ENCODE measurements at regions not wholly inside any gene's neighbourhood (a gene's known extent, or its start where the extent isn't known, plus 50 kb on each side); places are given as distances from the start of the nearest gene placed in this dataset.

- Histone ChIP-seq H3K18ac (ENCODE audit: low read length) (no peak overlapping the region), H3K23ac (ENCODE audit: low read depth, low read length, poor library complexity) (no peak overlapping the region), H3K27ac (replicated peaks; ENCODE audit: low read length) (no peak overlapping the region), H3K79me1 (ENCODE audit: low read depth, low read length) (no peaks in the 10 kb centered on the region), H2AFZ (ENCODE audit: low read length) (peak overlapping the region; percentile 4), H3K14ac (ENCODE audit: low read length) (no peak overlapping the region), H3K36me3 (replicated peaks in 1 of 2; ENCODE audit: control insufficient read depth in 2 of 2, insufficient read depth in 2 of 2, low read length in 2 of 2) (no peaks in the 10 kb centered on the region), H2BK5ac (ENCODE audit: low read length) (no peak overlapping the region), H3K4ac (ENCODE audit: low read length) (no peak overlapping the region), H3K4me3 (ENCODE audit: low read length in 2 of 2) (no peak overlapping the region), H2BK15ac (ENCODE audit: low read length) (no peak overlapping the region), H2AK5ac (ENCODE audit: low read depth, low read length) (no peak overlapping the region), H3K4me1 (ENCODE audit: control insufficient read depth in 2 of 2, insufficient read depth in 1 of 2, low read depth in 1 of 2, low read length in 2 of 2) (peaks cover 11 to 28% of the 10 kb centered on the region in 2 donors), H2BK120ac (ENCODE audit: low read depth, low read length) (no peak overlapping the region), H4K91ac (ENCODE audit: low read depth, low read length, poor library complexity) (no peak overlapping the region), H2BK12ac (ENCODE audit: low read length) (no peak overlapping the region), H4K8ac (ENCODE audit: low read depth, low read length) (no peak overlapping the region), H3K4me2 (ENCODE audit: insufficient read depth, low read length, poor library complexity, severe bottlenecking) (no peak overlapping the region), H3K9me3 (replicated peaks in 1 of 2; ENCODE audit: control insufficient read depth in 2 of 2, insufficient read depth in 1 of 2, low read depth in 1 of 2, low read length in 2 of 2) (no peaks in the 10 kb centered on the region), H3K27me3 (ENCODE audit: control insufficient read depth in 3 of 3, insufficient read depth in 3 of 3, low read depth in 1 of 3, low read length in 3 of 3) (no peaks in the 10 kb centered on the region), H3K9ac (ENCODE audit: low read depth, low read length, poor library complexity) (no peak overlapping the region)
- no CpG with 5 or more reads among the region's 2 CpGs for WGBS, 2 donors (ENCODE audit: extremely low coverage in 2 of 2, insufficient read length in 2 of 2, insufficient replicate concordance in 1 of 2)
- no peak for DNase-seq (ENCODE audit: low spot score)
These were observed 233.5 kb upstream of the PGRMC2 start for GRCh38 chr4:128521156-128521555.

- Histone ChIP-seq H3K23ac (ENCODE audit: low read depth, low read length, poor library complexity) (no peak overlapping the region), H3K14ac (ENCODE audit: low read length) (no peak overlapping the region), H2BK120ac (ENCODE audit: low read depth, low read length) (no peak overlapping the region), H3K4me1 (ENCODE audit: control insufficient read depth in 2 of 2, insufficient read depth in 1 of 2, low read depth in 1 of 2, low read length in 2 of 2) (peaks cover 11 to 28% of the 10 kb centered on the region in 2 donors), H4K8ac (ENCODE audit: low read depth, low read length) (no peak overlapping the region), H2AK5ac (ENCODE audit: low read depth, low read length) (no peak overlapping the region), H2BK15ac (ENCODE audit: low read length) (no peak overlapping the region), H2BK5ac (ENCODE audit: low read length) (no peak overlapping the region), H3K79me1 (ENCODE audit: low read depth, low read length) (no peaks in the 10 kb centered on the region), H3K4me2 (ENCODE audit: insufficient read depth, low read length, poor library complexity, severe bottlenecking) (no peak overlapping the region), H3K4ac (ENCODE audit: low read length) (no peak overlapping the region), H3K9ac (ENCODE audit: low read depth, low read length, poor library complexity) (no peak overlapping the region), H3K4me3 (ENCODE audit: low read length in 2 of 2) (no peak overlapping the region), H2AFZ (ENCODE audit: low read length) (no peak overlapping the region), H2BK12ac (ENCODE audit: low read length) (no peak overlapping the region), H3K36me3 (replicated peaks in 1 of 2; ENCODE audit: control insufficient read depth in 2 of 2, insufficient read depth in 2 of 2, low read length in 2 of 2) (no peaks in the 10 kb centered on the region), H4K91ac (ENCODE audit: low read depth, low read length, poor library complexity) (no peak overlapping the region), H3K18ac (ENCODE audit: low read length) (peak overlapping the region; percentile 39), H3K27me3 (ENCODE audit: control insufficient read depth in 3 of 3, insufficient read depth in 3 of 3, low read depth in 1 of 3, low read length in 3 of 3) (no peaks in the 10 kb centered on the region), H3K27ac (replicated peaks; ENCODE audit: low read length) (no peak overlapping the region), H3K9me3 (replicated peaks in 1 of 2; ENCODE audit: control insufficient read depth in 2 of 2, insufficient read depth in 1 of 2, low read depth in 1 of 2, low read length in 2 of 2) (peaks cover 0 to 6% of the 10 kb centered on the region in 2 donors)
- WGBS, 2 donors (ENCODE audit: extremely low coverage in 2 of 2, insufficient read length in 2 of 2, insufficient replicate concordance in 1 of 2) = no CpG with 5 or more reads among the region's 7 CpGs
- no peak for DNase-seq (ENCODE audit: low spot score)
These were observed 231.7 kb upstream of the PGRMC2 start for GRCh38 chr4:128519163-128519830.

GRCh38 chr4:128517739-128518510, 230.3 kb upstream of the PGRMC2 start:
- no peaks in the 10 kb centered on the region for H3K79me1 ChIP-seq (ENCODE audit: low read depth, low read length)
- DNase-seq (ENCODE audit: low spot score) = peak; percentile 11
- no peak overlapping the region for H3K14ac ChIP-seq (ENCODE audit: low read length)
- H3K9me3 ChIP-seq (replicated peaks in 1 of 2; ENCODE audit: control insufficient read depth in 2 of 2, insufficient read depth in 1 of 2, low read depth in 1 of 2, low read length in 2 of 2) = peaks cover 0 to 7% of the 10 kb centered on the region in 2 donors
- WGBS, 2 donors (ENCODE audit: extremely low coverage in 2 of 2, insufficient read length in 2 of 2, insufficient replicate concordance in 1 of 2) = no CpG with 5 or more reads among the region's 5 CpGs
- H2BK120ac ChIP-seq (ENCODE audit: low read depth, low read length) = no peak overlapping the region
- H3K27me3 ChIP-seq (ENCODE audit: control insufficient read depth in 3 of 3, insufficient read depth in 3 of 3, low read depth in 1 of 3, low read length in 3 of 3) = no peaks in the 10 kb centered on the region
- peaks cover 11 to 30% of the 10 kb centered on the region in 2 donors for H3K4me1 ChIP-seq (ENCODE audit: control insufficient read depth in 2 of 2, insufficient read depth in 1 of 2, low read depth in 1 of 2, low read length in 2 of 2)
- H3K18ac ChIP-seq (ENCODE audit: low read length) = no peak overlapping the region
- no peak overlapping the region for H4K91ac ChIP-seq (ENCODE audit: low read depth, low read length, poor library complexity)
- no peak overlapping the region for H2AK5ac ChIP-seq (ENCODE audit: low read depth, low read length)
- H3K4me3 ChIP-seq (ENCODE audit: low read length in 2 of 2) = no peak overlapping the region
- H2BK12ac ChIP-seq (ENCODE audit: low read length) = no peak overlapping the region
- H3K23ac ChIP-seq (ENCODE audit: low read depth, low read length, poor library complexity) = no peak overlapping the region
- no peak overlapping the region for H4K8ac ChIP-seq (ENCODE audit: low read depth, low read length)
- H3K27ac ChIP-seq (replicated peaks; ENCODE audit: low read length) = peak overlapping the region; percentile 54
- no peak overlapping the region for H3K4me2 ChIP-seq (ENCODE audit: insufficient read depth, low read length, poor library complexity, severe bottlenecking)
- H2BK5ac ChIP-seq (ENCODE audit: low read length) = no peak overlapping the region
- no peak overlapping the region for H3K4ac ChIP-seq (ENCODE audit: low read length)
- no peaks in the 10 kb centered on the region for H3K36me3 ChIP-seq (replicated peaks in 1 of 2; ENCODE audit: control insufficient read depth in 2 of 2, insufficient read depth in 2 of 2, low read length in 2 of 2)
- H3K9ac ChIP-seq (ENCODE audit: low read depth, low read length, poor library complexity) = no peak overlapping the region
- no peak overlapping the region for H2BK15ac ChIP-seq (ENCODE audit: low read length)
- H2AFZ ChIP-seq (ENCODE audit: low read length) = peak overlapping the region; percentile 16

- H2BK5ac ChIP-seq (ENCODE audit: low read length) = no peak overlapping the region
- no peak overlapping the region for H3K4me2 ChIP-seq (ENCODE audit: insufficient read depth, low read length, poor library complexity, severe bottlenecking)
- no peak overlapping the region for H3K18ac ChIP-seq (ENCODE audit: low read length)
- H3K27me3 ChIP-seq (ENCODE audit: control insufficient read depth in 3 of 3, insufficient read depth in 3 of 3, low read depth in 1 of 3, low read length in 3 of 3) = no peaks in the 10 kb centered on the region
- H2AK5ac ChIP-seq (ENCODE audit: low read depth, low read length) = no peak overlapping the region
- WGBS, 2 donors (ENCODE audit: extremely low coverage in 2 of 2, insufficient read length in 2 of 2, insufficient replicate concordance in 1 of 2) = no CpG with 5 or more reads among the region's 4 CpGs
- no peak for DNase-seq (ENCODE audit: low spot score)
- no peak overlapping the region for H2BK12ac ChIP-seq (ENCODE audit: low read length)
- no peak overlapping the region for H2BK15ac ChIP-seq (ENCODE audit: low read length)
- H2AFZ ChIP-seq (ENCODE audit: low read length) = peak overlapping the region; percentile 16
- H3K27ac ChIP-seq (replicated peaks; ENCODE audit: low read length) = peak overlapping the region; percentile 54
- no peak overlapping the region for H3K4ac ChIP-seq (ENCODE audit: low read length)
- peaks cover 0 to 7% of the 10 kb centered on the region in 2 donors for H3K9me3 ChIP-seq (replicated peaks in 1 of 2; ENCODE audit: control insufficient read depth in 2 of 2, insufficient read depth in 1 of 2, low read depth in 1 of 2, low read length in 2 of 2)
- no peak overlapping the region for H3K4me3 ChIP-seq (ENCODE audit: low read length in 2 of 2)
- H3K14ac ChIP-seq (ENCODE audit: low read length) = no peak overlapping the region
- H2BK120ac ChIP-seq (ENCODE audit: low read depth, low read length) = no peak overlapping the region
- H4K91ac ChIP-seq (ENCODE audit: low read depth, low read length, poor library complexity) = no peak overlapping the region
- no peak overlapping the region for H3K23ac ChIP-seq (ENCODE audit: low read depth, low read length, poor library complexity)
- H4K8ac ChIP-seq (ENCODE audit: low read depth, low read length) = no peak overlapping the region
- H3K9ac ChIP-seq (ENCODE audit: low read depth, low read length, poor library complexity) = no peak overlapping the region
- H3K36me3 ChIP-seq (replicated peaks in 1 of 2; ENCODE audit: control insufficient read depth in 2 of 2, insufficient read depth in 2 of 2, low read length in 2 of 2) = no peaks in the 10 kb centered on the region
- peaks cover 13 to 33% of the 10 kb centered on the region in 2 donors for H3K4me1 ChIP-seq (ENCODE audit: control insufficient read depth in 2 of 2, insufficient read depth in 1 of 2, low read depth in 1 of 2, low read length in 2 of 2)
- H3K79me1 ChIP-seq (ENCODE audit: low read depth, low read length) = no peaks in the 10 kb centered on the region
These were observed 229.6 kb upstream of the PGRMC2 start for GRCh38 chr4:128517096-128517738.

Data from neuronal stem cell (in vitro differentiated cells).